Esophagus muscularis mucosa (tissue), 4 donors: ENCODE measurements at regions not wholly inside any gene's neighbourhood (a gene's known extent, or its start where the extent isn't known, plus 50 kb on each side); places are given as distances from the start of the nearest gene placed in this dataset.

ENCODE experiments used
- DNase-seq: peaks from one replicate; pipeline ENCODE4 v3.0.0-alpha.2; 2017; ENCODE audit errors: extremely low spot score
- H3K27ac ChIP-seq, 4 donors: fragments of 200-600 bp; sonication (generic); replicated peaks in 1 of 4; 1 replicate in 3 of 4; 2 replicates in 1 of 4; pipeline ENCODE4 v1.5.1; 2016 to 2019; ENCODE audit warnings: mild to moderate bottlenecking in 1 of 4
- H3K27me3 ChIP-seq, 4 donors: fragments of 200-600 bp; sonication (generic); one replicate each; pipeline versions ENCODE4 v1.5.1 to v1.6.0; 2016 to 2019
- H3K36me3 ChIP-seq, 4 donors: fragments of 200-600 bp; sonication (generic); one replicate each; pipeline ENCODE4 v1.5.1; 2016 to 2019
- H3K4me1 ChIP-seq, 4 donors: fragments of 200-600 bp; sonication (generic); one replicate each; pipeline ENCODE4 v1.5.1; 2016 to 2019
- H3K4me3 ChIP-seq, 4 donors: fragments of 200-600 bp; sonication (generic); 1 replicate in 2 of 4; 2 replicates in 2 of 4; pipeline ENCODE4 v1.5.1; 2016 to 2019; ENCODE audit warnings: mild to moderate bottlenecking in 4 of 4, moderate library complexity in 1 of 4
- H3K9me3 ChIP-seq, 4 donors: fragments of 200-600 bp; sonication (generic); 1 replicate in 3 of 4; 2 replicates in 1 of 4; pipeline ENCODE4 v1.5.1; 2016 to 2019
- CTCF ChIP-seq, 3 experiments: fragments of 200-600 bp in 2 of 3; fragments of 450-650 bp in 1 of 3; sonication (generic) in 2 of 3; IDR thresholded peaks; one replicate each; pipeline ENCODE4 v1.5.1; 2017 to 2019; ENCODE audit warnings: antibody characterized with exemption in 3 of 3, mild to moderate bottlenecking in 2 of 3, moderate library complexity in 1 of 3
- EP300 ChIP-seq: sonication (generic); formaldehyde crosslinking; IDR thresholded peaks from one replicate; pipeline ENCODE4 v1.6.1; 2017; ENCODE audit warnings: antibody characterized with exemption
- POLR2A ChIP-seq: fragments of 450-650 bp; IDR thresholded peaks from one replicate; pipeline ENCODE4 v1.6.1; 2017; ENCODE audit warnings: antibody characterized with exemption, moderate library complexity, mild to moderate bottlenecking, low read depth
- POLR2AphosphoS5 ChIP-seq, 2 donors: sonication (generic); formaldehyde crosslinking; IDR thresholded peaks; one replicate each; pipeline ENCODE4 v1.6.1; 2017; ENCODE audit warnings: antibody characterized with exemption in 2 of 2
- WGBS: methylation state at CpG from one replicate; pipeline ENCODE4 v1.1.5; 2018; 5-methylcytosine and 5-hydroxymethylcytosine counted together
- intact Hi-C: fragments of 100-400 bp; cut with DNase I; formaldehyde crosslinking; loops from one replicate; pipeline ENCODE4 v1.15.1; 2023

DNA sequence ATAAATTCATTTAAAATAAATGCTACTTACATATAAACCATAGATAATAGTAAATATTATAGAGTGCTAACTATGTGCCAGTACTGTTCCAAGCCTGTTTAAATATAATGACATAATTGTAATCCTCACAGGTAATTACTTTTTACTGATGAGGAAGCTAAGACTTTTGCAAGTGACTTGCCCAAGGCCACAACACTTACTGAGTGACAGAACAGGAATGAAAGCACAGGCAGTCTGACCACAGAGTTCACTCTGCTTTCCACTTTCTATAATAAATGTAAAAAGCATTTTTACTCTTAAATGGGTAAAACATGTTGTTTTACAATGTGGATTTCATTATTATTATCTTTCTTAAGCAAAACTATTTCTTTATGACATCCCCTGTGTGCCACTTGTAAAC lies 537.8 kb upstream of the SLC39A10 start:
- TF ChIP-seq CTCF (IDR thresholded peaks at IDR 0.05), result no peak
- no peak for TF ChIP-seq POLR2AphosphoS5 (IDR thresholded peaks at IDR 0.05)
- TF ChIP-seq POLR2A, result no peak
- no peak for TF ChIP-seq EP300
- no peaks in the 10 kb centered on the region for H3K4me1 ChIP-seq
- intact Hi-C loops, result no loop called here
- no peaks in the 10 kb centered on the region for H3K36me3 ChIP-seq
- H3K27me3 ChIP-seq, result no peaks in the 10 kb centered on the region
- peaks cover 0 to 5% (median 0%) of the 10 kb centered on the region in 4 donors for H3K9me3 ChIP-seq
- no peak overlapping the region for H3K27ac ChIP-seq
- DNase-seq, result no peak
- H3K4me3 ChIP-seq, result no peak overlapping the region

DNA sequence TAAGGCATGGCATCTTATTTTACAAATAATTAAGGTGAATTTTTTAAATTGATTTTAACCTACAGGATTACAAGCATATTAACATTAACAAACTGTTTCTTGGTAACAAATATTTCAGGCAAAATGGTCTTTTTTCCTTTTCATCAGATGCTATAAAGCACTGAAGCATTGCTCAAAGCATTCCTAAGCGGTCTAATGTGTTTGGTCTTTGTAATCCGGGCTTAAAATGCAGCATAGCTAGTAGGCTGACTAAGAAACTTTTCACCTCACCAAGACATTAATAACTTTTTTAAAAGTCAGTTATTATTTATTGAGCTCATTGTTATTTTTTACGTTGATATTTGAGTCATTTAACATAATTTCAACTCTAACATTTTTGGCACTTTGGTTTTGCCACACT lies 538.8 kb upstream of the SLC39A10 start:
- Histone ChIP-seq H3K36me3 (no peaks in the 10 kb centered on the region), H3K4me3 (no peak overlapping the region), H3K4me1 (no peaks in the 10 kb centered on the region), H3K27me3 (no peaks in the 10 kb centered on the region), H3K27ac (no peak overlapping the region), H3K9me3 (peaks cover 0 to 5% (median 0%) of the 10 kb centered on the region in 4 donors)
- 73% methylated on average over 3 of the region's 3 CpGs for WGBS
- DNase-seq, result no peak
- intact Hi-C loops, result no loop called here
- TF ChIP-seq POLR2AphosphoS5 (IDR thresholded peaks at IDR 0.05) (no peak), EP300 (no peak), POLR2A (no peak), CTCF (IDR thresholded peaks at IDR 0.05) (no peak)

GRCh38 chr2:195117011-195117410 lies 540.0 kb upstream of the SLC39A10 start:
- peaks cover 0 to 5% (median 0%) of the 10 kb centered on the region in 4 donors for H3K9me3 ChIP-seq
- TF ChIP-seq POLR2A (no peak), EP300 (no peak), POLR2AphosphoS5 (IDR thresholded peaks at IDR 0.05) (no peak), CTCF (IDR thresholded peaks at IDR 0.05) (no peak)
- no peak overlapping the region for H3K4me3 ChIP-seq
- H3K27me3 ChIP-seq, result no peaks in the 10 kb centered on the region
- no peak for DNase-seq
- no peak overlapping the region for H3K27ac ChIP-seq
- H3K36me3 ChIP-seq, result no peaks in the 10 kb centered on the region
- H3K4me1 ChIP-seq, result no peaks in the 10 kb centered on the region
- intact Hi-C loops, result no loop called here

DNA sequence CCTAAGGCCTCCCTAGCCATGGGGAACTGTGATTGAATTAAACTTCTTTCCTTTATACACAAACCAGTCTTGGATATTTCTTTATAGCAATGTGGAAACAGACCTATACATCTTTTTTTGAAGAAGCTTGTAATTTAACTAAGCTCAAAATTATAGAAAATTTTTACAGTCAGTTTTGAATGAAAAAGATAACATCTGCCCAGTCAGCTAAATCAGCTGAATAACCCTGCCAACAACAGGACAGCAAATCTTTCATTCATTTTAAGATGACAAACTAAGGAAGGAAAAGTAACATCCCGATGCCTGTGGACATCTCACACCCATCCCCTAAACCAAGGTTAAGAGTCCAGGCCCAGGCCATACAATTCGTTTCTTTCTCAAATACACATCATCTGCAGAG lies 541.3 kb upstream of the SLC39A10 start:
- no peak overlapping the region for H3K27ac ChIP-seq
- H3K27me3 ChIP-seq, result no peaks in the 10 kb centered on the region
- no peaks in the 10 kb centered on the region for H3K4me1 ChIP-seq
- H3K36me3 ChIP-seq, result no peaks in the 10 kb centered on the region
- no peak for DNase-seq
- TF ChIP-seq POLR2AphosphoS5 (IDR thresholded peaks at IDR 0.05), result no peak
- TF ChIP-seq EP300, result no peak
- TF ChIP-seq POLR2A, result no peak
- TF ChIP-seq CTCF (IDR thresholded peaks at IDR 0.05), result no peak
- no peak overlapping the region for H3K4me3 ChIP-seq
- intact Hi-C loops, result no loop called here
- H3K9me3 ChIP-seq, result peaks cover 0 to 5% (median 2%) of the 10 kb centered on the region in 4 donors
- WGBS, result 34% methylated on average over 2 of the region's 2 CpGs

DNA sequence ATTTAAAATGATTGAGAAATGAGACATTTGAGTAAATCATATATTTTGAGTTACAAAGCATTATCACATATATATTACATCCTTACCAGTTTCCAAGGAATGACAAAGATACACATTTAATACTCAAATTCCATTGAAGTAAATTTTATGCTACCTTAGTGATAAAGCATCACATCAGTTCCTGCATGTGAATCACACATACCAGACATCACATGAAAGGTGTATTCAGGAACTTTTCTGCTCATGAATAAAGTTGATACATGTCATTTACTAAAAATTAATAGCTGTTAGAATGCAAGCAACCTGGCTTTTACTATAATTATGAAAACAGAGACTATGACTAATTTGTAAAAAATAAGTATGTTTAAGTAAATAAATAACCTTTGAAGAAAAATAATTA lies 548.8 kb upstream of the SLC39A10 start:
- Histone ChIP-seq H3K27ac (no peak overlapping the region), H3K4me1 (no peaks in the 10 kb centered on the region), H3K9me3 (peaks cover 0 to 6% (median 0%) of the 10 kb centered on the region in 4 donors), H3K27me3 (no peaks in the 10 kb centered on the region), H3K4me3 (no peak overlapping the region), H3K36me3 (no peaks in the 10 kb centered on the region)
- intact Hi-C loops, result no loop called here
- TF ChIP-seq POLR2A, result no peak
- TF ChIP-seq EP300, result no peak
- TF ChIP-seq CTCF (IDR thresholded peaks at IDR 0.05), result no peak
- no peak for TF ChIP-seq POLR2AphosphoS5 (IDR thresholded peaks at IDR 0.05)
- DNase-seq, result no peak
